H1 (cell line): ENCODE measurements at regions not wholly inside any gene's neighbourhood (a gene's known extent, or its start where the extent isn't known, plus 50 kb on each side); places are given as distances from the start of the nearest gene placed in this dataset.

Experiments used
- CTCF ChIA-PET: fragments of 300-600 bp; sonication (Branson Sonifier 250); formaldehyde crosslinking; loops from one replicate; lab custom pipeline; 2021; ENCODE audit not compliant: partially characterized antibody; lab: Charles Lee
- POLR2A ChIA-PET: fragments of 300-600 bp; sonication (Branson Sonifier 250); formaldehyde crosslinking; loops from one replicate; lab custom pipeline; 2021; ENCODE audit warnings: inconsistent platforms; ENCODE audit not compliant: partially characterized antibody; lab: Charles Lee
- DNase-seq, 2 experiments: peaks; one replicate each; pipeline versions ENCODE4 v3.0.0 to v3.0.0-alpha.2; 2010 to 2022; ENCODE audit warnings: low spot score in 2 of 2, low read depth in 1 of 2, mixed read lengths in 1 of 2
- FAIRE-seq: peaks from 2 replicates; lab custom pipeline; 2011; peaks lifted over from hg19 to GRCh38; lab: Jason Lieb, UNC
- H2AFZ ChIP-seq: 2 replicates; pipeline ENCODE4 v1.8.1; 2012; ENCODE audit warnings: low read length, inconsistent platforms
- H2AK5ac ChIP-seq: 2 replicates; pipeline ENCODE4 v1.6.1; 2013; ENCODE audit warnings: low read depth, low read length
- H2BK120ac ChIP-seq: replicated peaks from 2 replicates; pipeline ENCODE3; 2013; ENCODE audit warnings: low read depth, low read length, inconsistent platforms
- H2BK12ac ChIP-seq: 2 replicates; pipeline ENCODE4 v1.6.1; 2013; ENCODE audit warnings: low read depth, low read length
- H2BK15ac ChIP-seq: 2 replicates; pipeline ENCODE4 v1.6.1; 2013; ENCODE audit warnings: low read length
- H2BK20ac ChIP-seq: 2 replicates; pipeline ENCODE4 v1.6.1; 2013; ENCODE audit warnings: low read length
- H2BK5ac ChIP-seq: 2 replicates; pipeline ENCODE4 v1.6.1; 2013; ENCODE audit warnings: low read depth, low read length
- H3K14ac ChIP-seq: 2 replicates; pipeline ENCODE4 v1.6.1; 2013; ENCODE audit warnings: inconsistent platforms; ENCODE audit not compliant: insufficient read length
- H3K18ac ChIP-seq: 2 replicates; pipeline ENCODE4 v1.6.1; 2013; ENCODE audit warnings: low read length; ENCODE audit errors: extremely low read depth
- H3K23ac ChIP-seq: 2 replicates; pipeline ENCODE4 v1.6.1; 2013; ENCODE audit warnings: inconsistent platforms; ENCODE audit not compliant: insufficient read length
- H3K23me2 ChIP-seq: 2 replicates; pipeline ENCODE4 v1.6.1; 2013; ENCODE audit warnings: low read depth, low read length
- H3K27ac ChIP-seq: 2 replicates; pipeline ENCODE4 v1.6.1; 2011; ENCODE audit warnings: low read depth, low read length, inconsistent platforms
- H3K27me3 ChIP-seq, 4 experiments: replicated peaks in 1 of 4; 1 replicate in 1 of 4; 2 replicates in 3 of 4; pipeline versions ENCODE4 v1.6.1 to v1.8.1; 2011 to 2013; ENCODE audit warnings: low read length in 3 of 4, mild to moderate bottlenecking in 3 of 4, inconsistent platforms in 2 of 4, mixed read lengths in 2 of 4, moderate library complexity in 1 of 4; ENCODE audit not compliant: control insufficient read depth in 3 of 4, insufficient read depth in 3 of 4; ENCODE audit errors: extremely low read depth in 1 of 4
- H3K36me3 ChIP-seq, 4 experiments: 2 replicates each; pipeline versions ENCODE4 v1.6.1 to v1.8.1; 2011 to 2013; ENCODE audit warnings: mild to moderate bottlenecking in 4 of 4, low read length in 3 of 4, moderate library complexity in 2 of 4, control low read depth in 1 of 4, inconsistent platforms in 1 of 4; ENCODE audit not compliant: insufficient read depth in 4 of 4, control insufficient read depth in 2 of 4
- H3K4ac ChIP-seq: replicated peaks from 2 replicates; pipeline ENCODE3; 2013; ENCODE audit warnings: low read length, low read depth, mixed read lengths, inconsistent platforms; ENCODE audit not compliant: insufficient read length
- H3K4me1 ChIP-seq, 4 experiments: replicated peaks in 1 of 4; 1 replicate in 1 of 4; 2 replicates in 3 of 4; pipeline versions ENCODE4 v1.6.1 to v1.8.1; 2011 to 2013; ENCODE audit warnings: low read length in 3 of 4, inconsistent platforms in 2 of 4, mixed read lengths in 1 of 4; ENCODE audit not compliant: insufficient read depth in 4 of 4, control insufficient read depth in 3 of 4
- H3K4me2 ChIP-seq, 2 experiments: 2 replicates each; pipeline versions ENCODE4 v1.6.1 to v1.8.1; 2011 to 2013; ENCODE audit warnings: low read depth in 2 of 2, low read length in 2 of 2, control low read depth in 1 of 2, inconsistent platforms in 1 of 2, mild to moderate bottlenecking in 1 of 2; ENCODE audit not compliant: insufficient read depth in 1 of 2
- H3K4me3 ChIP-seq, 4 experiments: fragments of 200-600, 300-600 bp in 1 of 4; sonication (generic), shearing (Covaris generic), sonication (Bioruptor Twin) in 1 of 4; 2 replicates each; pipeline versions ENCODE4 v1.5.1 to v1.8.1; 2011 to 2016; ENCODE audit warnings: low read length in 4 of 4, low read depth in 3 of 4, control low read depth in 2 of 4, inconsistent platforms in 2 of 4, mild to moderate bottlenecking in 2 of 4, mixed read lengths in 1 of 4, moderate library complexity in 1 of 4; ENCODE audit not compliant: insufficient read depth in 2 of 4; ENCODE audit errors: extremely low read depth in 1 of 4
- H3K56ac ChIP-seq: replicated peaks from 2 replicates; pipeline ENCODE3; 2013; ENCODE audit warnings: low read depth, mild to moderate bottlenecking, mixed read lengths, low read length, inconsistent platforms; ENCODE audit not compliant: insufficient read length
- H3K79me1 ChIP-seq: 2 replicates; pipeline ENCODE4 v1.6.1; 2013; ENCODE audit warnings: low read depth, low read length, control low read depth
- H3K79me2 ChIP-seq, 2 experiments: 2 replicates each; pipeline versions ENCODE4 v1.6.1 to v1.8.1; 2012 to 2013; ENCODE audit warnings: low read length in 2 of 2, mild to moderate bottlenecking in 2 of 2, inconsistent platforms in 1 of 2; ENCODE audit not compliant: insufficient read depth in 2 of 2, control insufficient read depth in 1 of 2
- H3K9ac ChIP-seq, 4 experiments: replicated peaks in 1 of 4; 1 replicate in 1 of 4; 2 replicates in 3 of 4; pipeline versions ENCODE4 v1.6.1 to v1.8.1; 2011 to 2013; ENCODE audit warnings: low read depth in 3 of 4, low read length in 3 of 4, control low read depth in 2 of 4, mild to moderate bottlenecking in 2 of 4, moderate library complexity in 2 of 4, inconsistent platforms in 1 of 4; ENCODE audit errors: extremely low read depth in 1 of 4
- H3K9me3 ChIP-seq, 2 experiments: 2 replicates each; pipeline versions ENCODE4 v1.6.1 to v1.8.1; 2012 to 2013; ENCODE audit warnings: mild to moderate bottlenecking in 2 of 2, moderate library complexity in 2 of 2, control low read depth in 1 of 2, inconsistent platforms in 1 of 2, low read depth in 1 of 2, low read length in 1 of 2, mixed read lengths in 1 of 2; ENCODE audit not compliant: insufficient read depth in 2 of 2
- H4K20me1 ChIP-seq, 2 experiments: replicated peaks in 1 of 2; 2 replicates each; pipeline versions ENCODE3 to v1.8.1; 2011 to 2013; ENCODE audit warnings: inconsistent platforms in 2 of 2, low read length in 2 of 2, mild to moderate bottlenecking in 1 of 2; ENCODE audit not compliant: insufficient read depth in 2 of 2, control insufficient read depth in 1 of 2
- H4K5ac ChIP-seq: 2 replicates; pipeline ENCODE4 v1.6.1; 2013; ENCODE audit warnings: low read length, low read depth, mixed read lengths, inconsistent platforms; ENCODE audit not compliant: insufficient read length
- H4K8ac ChIP-seq: 2 replicates; pipeline ENCODE4 v1.8.0; 2013; ENCODE audit warnings: mild to moderate bottlenecking, moderate library complexity, low read length, inconsistent platforms; ENCODE audit not compliant: insufficient read depth; ENCODE audit errors: extremely low read depth
- H4K91ac ChIP-seq: replicated peaks from 2 replicates; pipeline ENCODE3; 2013; ENCODE audit warnings: low read length, mixed read lengths, inconsistent platforms; ENCODE audit not compliant: insufficient read length
- CBX8 ChIP-seq: fragments of 300-800, 300-1000 bp; sonication (generic); IDR thresholded peaks from 2 replicates; pipeline ENCODE4 v1.7.1; 2016; ENCODE audit warnings: low read depth, low read length, borderline replicate concordance
- CEBPB ChIP-seq: IDR thresholded peaks from 2 replicates; pipeline ENCODE4 v1.6.1; 2012; ENCODE audit warnings: low read depth, low read length
- WGBS, 2 experiments: shearing (Covaris generic) in 1 of 2; methylation state at CpG; one replicate each; pipeline versions ENCODE4 v1.1.6 to v1.1.7; 2013 to 2015; ENCODE audit warnings: low lambda C conversion rate in 2 of 2, mixed read lengths in 2 of 2, inconsistent platforms in 1 of 2, low coverage in 1 of 2, missing lambda C conversion rate in 1 of 2; ENCODE audit not compliant: insufficient replicate concordance in 2 of 2, insufficient coverage in 1 of 2, insufficient read length in 1 of 2; ENCODE audit errors: extremely low coverage in 1 of 2, missing lambda C conversion rate in 1 of 2; 5-methylcytosine and 5-hydroxymethylcytosine counted together

DNA sequence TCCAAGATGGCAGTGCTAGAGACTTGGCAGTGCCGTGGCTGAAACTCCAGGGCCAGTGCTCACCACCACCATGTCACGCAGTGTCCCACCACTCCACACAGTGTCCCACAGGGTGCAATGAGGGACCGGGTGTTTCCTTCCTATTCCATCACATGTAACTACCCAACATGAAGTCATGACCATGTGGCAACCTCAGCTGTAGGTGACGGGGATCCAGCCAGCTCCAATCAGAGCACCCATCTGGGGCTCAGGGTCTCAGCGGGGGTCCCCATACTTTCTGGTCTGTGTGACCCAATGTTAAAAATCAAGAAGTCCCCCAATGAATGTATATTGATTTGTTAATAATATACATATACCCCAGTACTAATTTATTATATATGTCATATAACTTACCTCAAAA is 52.1 kb downstream of the PTGR3 start:
- Histone ChIP-seq H3K23me2 (no peaks in the 10 kb centered on the region), H3K27me3 (no peaks in the 10 kb centered on the region), H3K79me2 (no peaks in the 10 kb centered on the region), H2BK5ac (no peak overlapping the region), H3K36me3 (no peaks in the 10 kb centered on the region), H2AFZ (no peak overlapping the region), H3K14ac (no peak overlapping the region), H3K18ac (no peak overlapping the region), H4K8ac (no peak overlapping the region), H2BK12ac (no peak overlapping the region), H3K56ac (no peak overlapping the region), H3K4me2 (no peak overlapping the region), H2BK120ac (no peak overlapping the region), H4K91ac (no peak overlapping the region), H3K79me1 (no peaks in the 10 kb centered on the region), H3K4ac (no peak overlapping the region), H4K5ac (no peak overlapping the region), H3K23ac (no peak overlapping the region), H3K27ac (no peak overlapping the region), H3K4me1 (no peaks in the 10 kb centered on the region), H2BK20ac (no peak overlapping the region), H2AK5ac (no peak overlapping the region), H4K20me1 (no peaks in the 10 kb centered on the region), H3K9ac (no peak overlapping the region), H3K4me3 (no peak overlapping the region), H2BK15ac (no peak overlapping the region), H3K9me3 (peaks cover 0 to 3% of the 10 kb centered on the region in 2 experiments; a peak in 1 of 4 replicates)
- ChIA-PET POLR2A (no interaction called here), CTCF (no interaction called here)
- FAIRE-seq, result no peak
- TF ChIP-seq CEBPB (no peak), CBX8 (no peak)
- WGBS, 2 experiments, result 98% methylated on average over 5 of the region's 5 CpGs; no CpG with 5 or more reads in 1 of the 2 experiments
- no peak for DNase-seq
